ENCODE measurements at regions not wholly inside any gene's neighbourhood (a gene's known extent, or its start where the extent isn't known, plus 50 kb on each side); places are given as distances from the start of the nearest gene placed in this dataset.

DNA sequence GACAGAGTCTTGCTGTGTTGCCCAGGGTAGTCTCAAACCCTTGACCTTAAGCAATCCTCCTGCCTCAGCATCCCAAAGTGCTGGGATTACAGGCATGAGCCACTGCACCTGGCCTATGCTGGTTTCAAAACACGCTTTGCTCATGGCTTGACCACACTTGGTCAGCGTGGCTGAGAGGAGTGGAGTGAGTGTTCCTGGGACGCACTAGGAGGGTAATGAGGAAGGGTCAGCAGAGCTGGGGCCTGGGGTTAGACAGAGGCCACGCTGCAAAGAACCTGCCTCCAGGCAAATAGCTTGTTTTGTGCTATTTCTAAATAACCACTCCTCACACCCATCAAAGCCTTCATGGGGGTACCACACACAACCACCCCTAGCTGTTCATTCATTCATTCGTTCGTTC lies 77.9 kb upstream of the TOX2 start:
- no peak for DNase-seq
- WGBS (ENCODE audit: insufficient coverage) = 96% methylated on average over 5 of the region's 6 CpGs
- no peaks in the 10 kb centered on the region for H3K36me3 ChIP-seq (ENCODE audit: control insufficient read depth in 4 of 4, insufficient read depth in 4 of 4, low read length in 3 of 4)
- H3K4me1 ChIP-seq (ENCODE audit: control extremely low read depth in 1 of 4, control insufficient read depth in 4 of 4, insufficient read depth in 4 of 4, low read length in 3 of 4) = no peaks in the 10 kb centered on the region
- H3K4me3 ChIP-seq (ENCODE audit: control insufficient read depth in 1 of 7, extremely low read depth in 1 of 7, insufficient read depth in 4 of 7, low read depth in 2 of 7, low read length in 6 of 7) = no peak overlapping the region
- H3K27me3 ChIP-seq (replicated peaks in 2 of 5; ENCODE audit: control insufficient read depth in 4 of 5, insufficient read depth in 5 of 5, low read length in 4 of 5) = peaks cover 0 to 18% (median 11%) of the 10 kb centered on the region in 5 experiments
- no peaks in the 10 kb centered on the region for H3K9me3 ChIP-seq (ENCODE audit: control extremely low read depth in 1 of 5, control insufficient read depth in 4 of 5, insufficient read depth in 2 of 5, low read depth in 1 of 5, low read length in 4 of 5)
- ChIA-PET POLR2A (interaction anchor here (0.5 kb wide), 1 partner anchor 432 kb away, joined by 3 read pairs; no protein-coding TSS in a partner anchor), CTCF (no interaction called here)
- no peak overlapping the region for H3K27ac ChIP-seq (ENCODE audit: insufficient read depth in 1 of 2, low read depth in 1 of 2, low read length in 2 of 2, poor library complexity in 1 of 2, severe bottlenecking in 2 of 2)

- Histone ChIP-seq H3K36me3 (ENCODE audit: control insufficient read depth in 4 of 4, insufficient read depth in 4 of 4, low read length in 3 of 4) (no peaks in the 10 kb centered on the region), H3K4me1 (ENCODE audit: control extremely low read depth in 1 of 4, control insufficient read depth in 4 of 4, insufficient read depth in 4 of 4, low read length in 3 of 4) (no peaks in the 10 kb centered on the region), H3K27me3 (replicated peaks in 2 of 5; ENCODE audit: control insufficient read depth in 4 of 5, insufficient read depth in 5 of 5, low read length in 4 of 5) (peaks cover 0 to 15% (median 12%) of the 10 kb centered on the region in 5 experiments), H3K4me3 (ENCODE audit: control insufficient read depth in 1 of 7, extremely low read depth in 1 of 7, insufficient read depth in 4 of 7, low read depth in 2 of 7, low read length in 6 of 7) (no peak overlapping the region), H3K9me3 (ENCODE audit: control extremely low read depth in 1 of 5, control insufficient read depth in 4 of 5, insufficient read depth in 2 of 5, low read depth in 1 of 5, low read length in 4 of 5) (no peaks in the 10 kb centered on the region), H3K27ac (ENCODE audit: insufficient read depth in 1 of 2, low read depth in 1 of 2, low read length in 2 of 2, poor library complexity in 1 of 2, severe bottlenecking in 2 of 2) (no peak overlapping the region)
- no peak for DNase-seq
- POLR2A ChIA-PET = no interaction called here
- CTCF ChIA-PET = interaction anchor here (0.6 kb wide), 1 partner anchor 1639 kb away, joined by 3 read pairs; no protein-coding TSS in a partner anchor
- 90% methylated on average over 7 of the region's 8 CpGs for WGBS (ENCODE audit: insufficient coverage)
Measured at GRCh38 chr20:43835944-43836508, 78.6 kb upstream of the TOX2 start.

- Histone ChIP-seq H3K4me1 (ENCODE audit: control extremely low read depth in 1 of 4, control insufficient read depth in 4 of 4, insufficient read depth in 4 of 4, low read length in 3 of 4) (no peaks in the 10 kb centered on the region), H3K27ac (ENCODE audit: insufficient read depth in 1 of 2, low read depth in 1 of 2, low read length in 2 of 2, poor library complexity in 1 of 2, severe bottlenecking in 2 of 2) (no peak overlapping the region), H3K4me3 (ENCODE audit: control insufficient read depth in 1 of 7, extremely low read depth in 1 of 7, insufficient read depth in 4 of 7, low read depth in 2 of 7, low read length in 6 of 7) (no peak overlapping the region), H3K9me3 (ENCODE audit: control extremely low read depth in 1 of 5, control insufficient read depth in 4 of 5, insufficient read depth in 2 of 5, low read depth in 1 of 5, low read length in 4 of 5) (peaks cover 0 to 5% (median 0%) of the 10 kb centered on the region in 5 experiments), H3K36me3 (ENCODE audit: control insufficient read depth in 4 of 4, insufficient read depth in 4 of 4, low read length in 3 of 4) (no peaks in the 10 kb centered on the region), H3K27me3 (replicated peaks in 2 of 5; ENCODE audit: control insufficient read depth in 4 of 5, insufficient read depth in 5 of 5, low read length in 4 of 5) (peaks cover 0 to 9% (median 8%) of the 10 kb centered on the region in 5 experiments)
- no peak for DNase-seq
- POLR2A ChIA-PET = no interaction called here
- CTCF ChIA-PET = interaction anchor here (1.0 to 1.6 kb wide), 2 partner anchors 9 to 19 kb away, joined by 3 to 4 read pairs; no protein-coding TSS in a partner anchor
- 95% methylated on average over 5 of the region's 6 CpGs for WGBS (ENCODE audit: insufficient coverage)
Measured at GRCh38 chr20:43833511-43834395, 80.9 kb upstream of the TOX2 start.

GRCh38 chr20:43832961-43833360 lies 81.7 kb upstream of the TOX2 start:
- WGBS (ENCODE audit: insufficient coverage) = 92% methylated on average over 3 of the region's 4 CpGs
- ChIA-PET CTCF (no interaction called here), POLR2A (no interaction called here)
- Histone ChIP-seq H3K27ac (ENCODE audit: insufficient read depth in 1 of 2, low read depth in 1 of 2, low read length in 2 of 2, poor library complexity in 1 of 2, severe bottlenecking in 2 of 2) (no peak overlapping the region), H3K4me3 (ENCODE audit: control insufficient read depth in 1 of 7, extremely low read depth in 1 of 7, insufficient read depth in 4 of 7, low read depth in 2 of 7, low read length in 6 of 7) (no peak overlapping the region), H3K27me3 (replicated peaks in 2 of 5; ENCODE audit: control insufficient read depth in 4 of 5, insufficient read depth in 5 of 5, low read length in 4 of 5) (peaks cover 0 to 9% (median 6%) of the 10 kb centered on the region in 5 experiments), H3K4me1 (ENCODE audit: control extremely low read depth in 1 of 4, control insufficient read depth in 4 of 4, insufficient read depth in 4 of 4, low read length in 3 of 4) (no peaks in the 10 kb centered on the region), H3K9me3 (ENCODE audit: control extremely low read depth in 1 of 5, control insufficient read depth in 4 of 5, insufficient read depth in 2 of 5, low read depth in 1 of 5, low read length in 4 of 5) (peaks cover 0 to 5% (median 0%) of the 10 kb centered on the region in 5 experiments), H3K36me3 (ENCODE audit: control insufficient read depth in 4 of 4, insufficient read depth in 4 of 4, low read length in 3 of 4) (no peaks in the 10 kb centered on the region)
- no peak for DNase-seq

DNA sequence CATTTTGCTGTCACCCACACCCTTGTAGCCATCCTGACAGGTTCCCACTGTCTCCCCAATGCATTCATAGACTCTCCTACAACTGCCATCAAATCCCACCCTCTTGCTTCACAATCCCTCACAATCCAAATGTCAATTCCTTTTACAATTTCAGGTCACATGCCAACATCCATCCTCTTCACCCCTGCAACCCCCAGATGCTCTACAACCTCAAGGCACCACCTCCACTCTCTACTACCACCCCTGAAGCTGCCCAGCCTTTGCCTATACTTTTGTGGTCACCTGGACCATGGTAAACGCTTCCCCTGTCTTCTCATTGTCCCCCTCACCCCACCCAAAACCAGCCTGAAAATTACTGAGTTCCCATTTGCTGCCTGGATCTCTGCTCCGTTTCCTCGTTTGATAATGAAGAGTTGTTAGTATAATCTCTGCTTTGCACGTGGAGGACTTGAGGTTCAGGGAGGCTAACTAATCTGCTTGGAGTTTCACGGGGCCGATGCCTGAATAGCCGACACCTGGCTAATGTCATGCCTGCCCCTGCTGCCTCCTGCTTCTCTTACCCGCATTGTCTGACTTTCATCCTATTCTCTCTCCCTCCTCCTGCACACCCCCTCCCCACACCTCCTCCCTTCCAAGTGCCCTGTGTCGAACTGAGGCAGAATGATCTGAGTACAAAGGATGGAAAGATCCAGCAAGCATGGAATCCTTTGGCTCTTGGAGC lies 82.4 kb upstream of the TOX2 start:
- no peaks in the 10 kb centered on the region for H3K4me1 ChIP-seq (ENCODE audit: control extremely low read depth in 1 of 4, control insufficient read depth in 4 of 4, insufficient read depth in 4 of 4, low read length in 3 of 4)
- peaks cover 0 to 12% (median 9%) of the 10 kb centered on the region in 5 experiments for H3K27me3 ChIP-seq (replicated peaks in 2 of 5; ENCODE audit: control insufficient read depth in 4 of 5, insufficient read depth in 5 of 5, low read length in 4 of 5)
- no peaks in the 10 kb centered on the region for H3K36me3 ChIP-seq (ENCODE audit: control insufficient read depth in 4 of 4, insufficient read depth in 4 of 4, low read length in 3 of 4)
- ChIA-PET CTCF (no interaction called here), POLR2A (no interaction called here)
- no peak for DNase-seq
- 64% methylated on average over 7 of the region's 9 CpGs for WGBS (ENCODE audit: insufficient coverage)
- H3K27ac ChIP-seq (ENCODE audit: insufficient read depth in 1 of 2, low read depth in 1 of 2, low read length in 2 of 2, poor library complexity in 1 of 2, severe bottlenecking in 2 of 2) = no peak overlapping the region
- peaks cover 0 to 5% (median 0%) of the 10 kb centered on the region in 5 experiments for H3K9me3 ChIP-seq (ENCODE audit: control extremely low read depth in 1 of 5, control insufficient read depth in 4 of 5, insufficient read depth in 2 of 5, low read depth in 1 of 5, low read length in 4 of 5)
- H3K4me3 ChIP-seq (ENCODE audit: control insufficient read depth in 1 of 7, extremely low read depth in 1 of 7, insufficient read depth in 4 of 7, low read depth in 2 of 7, low read length in 6 of 7) = no peak overlapping the region

GRCh38 chr20:43831481-43832065 lies 83.1 kb upstream of the TOX2 start:
- H3K9me3 ChIP-seq (ENCODE audit: control extremely low read depth in 1 of 5, control insufficient read depth in 4 of 5, insufficient read depth in 2 of 5, low read depth in 1 of 5, low read length in 4 of 5) = peaks cover 0 to 5% (median 0%) of the 10 kb centered on the region in 5 experiments
- DNase-seq = no peak
- no peak overlapping the region for H3K4me3 ChIP-seq (ENCODE audit: control insufficient read depth in 1 of 7, extremely low read depth in 1 of 7, insufficient read depth in 4 of 7, low read depth in 2 of 7, low read length in 6 of 7)
- no peaks in the 10 kb centered on the region for H3K4me1 ChIP-seq (ENCODE audit: control extremely low read depth in 1 of 4, control insufficient read depth in 4 of 4, insufficient read depth in 4 of 4, low read length in 3 of 4)
- WGBS (ENCODE audit: insufficient coverage) = 90% methylated on average over 12 of the region's 14 CpGs
- peaks cover 0 to 13% (median 9%) of the 10 kb centered on the region in 5 experiments for H3K27me3 ChIP-seq (replicated peaks in 2 of 5; ENCODE audit: control insufficient read depth in 4 of 5, insufficient read depth in 5 of 5, low read length in 4 of 5)
- POLR2A ChIA-PET = no interaction called here
- no peaks in the 10 kb centered on the region for H3K36me3 ChIP-seq (ENCODE audit: control insufficient read depth in 4 of 4, insufficient read depth in 4 of 4, low read length in 3 of 4)
- H3K27ac ChIP-seq (ENCODE audit: insufficient read depth in 1 of 2, low read depth in 1 of 2, low read length in 2 of 2, poor library complexity in 1 of 2, severe bottlenecking in 2 of 2) = no peak overlapping the region
- CTCF ChIA-PET = no interaction called here

Measured in common myeloid progenitor, CD34-positive (primary cell).